PC-9 (cell line): ENCODE measurements at regions not wholly inside any gene's neighbourhood (a gene's known extent, or its start where the extent isn't known, plus 50 kb on each side); places are given as distances from the start of the nearest gene placed in this dataset.

ENCODE experiments used
- BruUV-seq: library from RNA; stranded (reverse); fragments of 400-500 nt; replicated peaks from 2 replicates; lab custom pipeline; 2021; lab: Mats Ljungman, UMichigan
- CTCF ChIA-PET: fragments of 300-600 bp; sonication (Branson Sonifier 250); formaldehyde crosslinking; loops from one replicate; lab custom pipeline; 2022; ENCODE audit warnings: antibody characterized with exemption; lab: Charles Lee
- POLR2A ChIA-PET: fragments of 300-600 bp; sonication (Branson Sonifier 250); formaldehyde crosslinking; loops from one replicate; lab custom pipeline; 2022; ENCODE audit warnings: antibody characterized with exemption; ENCODE audit not compliant: unreplicated experiment; lab: Charles Lee
- DNase-seq, 2 experiments: peaks; one replicate each; pipeline versions ENCODE4 v3.0.0 to v3.0.0-alpha.2; 2015 to 2022; ENCODE audit warnings: mixed read lengths in 1 of 2
- H2AFZ ChIP-seq: fragments of 200-600 bp; sonication (generic); 2 replicates; pipeline ENCODE4 v1.8.1; 2017; ENCODE audit warnings: antibody characterized with exemption
- H3F3A ChIP-seq: fragments of 200-600 bp; sonication (generic); 2 replicates; pipeline ENCODE4 v1.8.1; 2017; ENCODE audit warnings: antibody characterized with exemption, mild to moderate bottlenecking, low read depth; ENCODE audit not compliant: insufficient read depth
- H3K27ac ChIP-seq: fragments of 200-600 bp; sonication (generic); 2 replicates; pipeline ENCODE4 v1.6.1; 2016; ENCODE audit warnings: mixed run types
- H3K27me3 ChIP-seq: fragments of 200-600 bp; sonication (generic); 2 replicates; pipeline ENCODE4 v1.6.1; 2016; ENCODE audit warnings: low read depth, mixed run types; ENCODE audit not compliant: insufficient read depth
- H3K36me3 ChIP-seq: fragments of 200-600 bp; sonication (generic); 2 replicates; pipeline ENCODE4 v1.6.1; 2016; ENCODE audit warnings: low read depth, mixed run types
- H3K4me1 ChIP-seq: fragments of 200-600 bp; sonication (generic); replicated peaks from 2 replicates; pipeline ENCODE4 v1.6.1; 2016; ENCODE audit warnings: mixed run types; ENCODE audit not compliant: insufficient read depth
- H3K4me2 ChIP-seq: fragments of 200-600 bp; sonication (generic); 2 replicates; pipeline ENCODE4 v1.6.1; 2017; ENCODE audit warnings: mixed run types
- H3K4me3 ChIP-seq: fragments of 200-600 bp; sonication (generic); 2 replicates; pipeline ENCODE4 v1.6.1; 2016; ENCODE audit warnings: mixed run types
- H3K79me2 ChIP-seq: fragments of 200-600 bp; sonication (generic); 2 replicates; pipeline ENCODE4 v1.6.1; 2017; ENCODE audit warnings: low read depth, mixed run types
- H3K9me2 ChIP-seq: fragments of 200-600 bp; sonication (generic); 2 replicates; pipeline ENCODE4 v1.8.1; 2017; ENCODE audit warnings: mild to moderate bottlenecking; ENCODE audit not compliant: insufficient read depth
- H3K9me3 ChIP-seq: fragments of 200-600 bp; sonication (generic); 2 replicates; pipeline ENCODE4 v1.8.1; 2016; ENCODE audit warnings: low read depth; ENCODE audit not compliant: insufficient read depth
- H4K20me1 ChIP-seq: fragments of 200-600 bp; sonication (generic); 2 replicates; pipeline ENCODE4 v1.8.1; 2017; ENCODE audit not compliant: insufficient read depth
- CTCF ChIP-seq: fragments of 200-600 bp; sonication (generic); conservative IDR thresholded peaks from 2 replicates; pipeline ENCODE4 v1.6.1; 2017; ENCODE audit warnings: mixed run types, antibody characterized with exemption, mild to moderate bottlenecking, moderate library complexity
- EZH2 ChIP-seq: fragments of 200-600 bp; sonication (generic); IDR thresholded peaks from 2 replicates; pipeline ENCODE4 v1.8.0; 2017; ENCODE audit warnings: antibody characterized with exemption, low read depth
- intact Hi-C: fragments of 100-400 bp; cut with micrococcal nuclease; formaldehyde crosslinking; loops from one replicate; pipeline ENCODE4 v1.10.0; 2022; ENCODE audit not compliant: unreplicated experiment

DNA sequence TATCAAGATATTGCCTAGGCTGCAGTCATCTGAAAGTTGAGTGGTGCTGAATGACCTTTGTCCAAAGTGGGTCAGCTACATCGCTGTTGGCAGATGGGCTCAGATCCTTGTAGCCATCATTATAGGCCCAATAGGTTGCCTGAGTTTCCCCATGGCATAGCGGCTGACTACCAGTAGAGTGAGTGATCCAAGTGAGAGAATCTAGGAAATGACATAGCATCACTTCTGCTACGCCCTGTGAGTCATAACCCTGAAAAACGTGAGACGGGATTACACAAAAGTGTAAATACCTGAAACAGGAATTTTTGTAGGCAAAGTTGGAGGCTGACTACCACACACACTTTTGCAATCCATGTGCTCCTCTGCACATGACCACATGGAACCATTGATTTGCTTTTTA is 273.3 kb downstream of the RPL10L start:
- intact Hi-C loops = no loop called here
- Histone ChIP-seq H3K27ac (no peak overlapping the region), H2AFZ (no peak overlapping the region; the same call in 1 of the 2 replicates), H3K4me1 (no peaks in the 10 kb centered on the region), H3K79me2 (no peaks in the 10 kb centered on the region), H3K36me3 (no peaks in the 10 kb centered on the region), H3K27me3 (no peaks in the 10 kb centered on the region), H3K9me3 (no peaks in the 10 kb centered on the region), H3K4me2 (no peak overlapping the region), H3K4me3 (no peak overlapping the region), H3F3A (no peaks in the 10 kb centered on the region), H4K20me1 (no peaks in the 10 kb centered on the region), H3K9me2 (no peaks in the 10 kb centered on the region)
- no TSS peak for BruUV-seq
- CTCF ChIA-PET = no interaction called here
- POLR2A ChIA-PET = no interaction called here
- TF ChIP-seq CTCF (no peak), EZH2 (no peak)
- DNase-seq = no peak

DNA sequence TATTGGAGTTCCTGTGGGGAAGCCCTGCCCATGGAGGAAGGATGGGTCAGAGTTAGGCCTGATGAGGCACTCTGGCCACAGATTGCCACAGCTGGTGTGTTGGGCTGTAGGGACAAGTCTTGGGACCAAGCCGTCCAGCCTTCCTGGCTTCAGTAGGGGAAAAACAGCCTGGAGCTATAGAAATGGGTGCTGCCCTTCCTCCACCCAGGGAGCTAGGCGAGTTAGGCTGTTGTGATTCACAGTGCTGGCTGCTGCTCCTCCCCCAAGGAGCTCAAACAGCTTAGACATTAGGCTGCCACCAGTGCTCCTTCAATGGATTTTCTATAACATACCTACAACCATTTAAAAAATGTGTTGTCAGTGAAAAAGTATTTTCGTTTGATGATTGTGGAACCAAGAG is 274.3 kb downstream of the RPL10L start:
- ChIA-PET POLR2A (no interaction called here), CTCF (no interaction called here)

GRCh38 chr14:46369391-46369790 is 282.2 kb downstream of the RPL10L start:
- Histone ChIP-seq H3K4me1 (no peaks in the 10 kb centered on the region), H3K4me3 (no peak overlapping the region), H3K9me3 (no peaks in the 10 kb centered on the region), H3K27me3 (no peaks in the 10 kb centered on the region), H3K79me2 (no peaks in the 10 kb centered on the region), H4K20me1 (no peaks in the 10 kb centered on the region), H3K36me3 (no peaks in the 10 kb centered on the region), H3K27ac (no peak overlapping the region), H2AFZ (no peak overlapping the region), H3K9me2 (no peaks in the 10 kb centered on the region), H3K4me2 (no peak overlapping the region), H3F3A (no peaks in the 10 kb centered on the region)
- no TSS peak for BruUV-seq
- POLR2A ChIA-PET = no interaction called here
- TF ChIP-seq EZH2 (no peak), CTCF (no peak)
- CTCF ChIA-PET = no interaction called here
- no peak for DNase-seq
- intact Hi-C loops = no loop called here

More for the DNA sequence above, 274.3 kb downstream of the RPL10L start:
- no TSS peak for BruUV-seq
- H3K27ac ChIP-seq = no peak overlapping the region
- no peak overlapping the region for H3K4me3 ChIP-seq
- H3K27me3 ChIP-seq = no peaks in the 10 kb centered on the region
- H3F3A ChIP-seq = no peaks in the 10 kb centered on the region
- TF ChIP-seq EZH2 = no peak
- TF ChIP-seq CTCF = no peak
- DNase-seq = peak in 1 of 2 experiments; percentile 4
- H3K9me2 ChIP-seq = no peaks in the 10 kb centered on the region
- no peaks in the 10 kb centered on the region for H3K4me1 ChIP-seq
- H3K9me3 ChIP-seq = no peaks in the 10 kb centered on the region
- intact Hi-C loops = no loop called here
- H3K4me2 ChIP-seq = no peak overlapping the region
- no peaks in the 10 kb centered on the region for H3K79me2 ChIP-seq
- no peak overlapping the region for H2AFZ ChIP-seq
- H4K20me1 ChIP-seq = no peaks in the 10 kb centered on the region
- H3K36me3 ChIP-seq = no peaks in the 10 kb centered on the region
